Activated CD8-positive, alpha-beta T cell treated with anti-CD3 and anti-CD28 coated beads for 36 hours (primary cell): ENCODE measurements at regions not wholly inside any gene's neighbourhood (a gene's known extent, or its start where the extent isn't known, plus 50 kb on each side); places are given as distances from the start of the nearest gene placed in this dataset.

Experiments
- ATAC-seq: fragments of 200-7000 bp; cut with Tn5 transposase; one replicate; pipeline ENCODE4 v1.10.0; 2021; ENCODE audit warnings: mild to moderate bottlenecking, moderate library complexity
- CTCF ChIA-PET: fragments of 350-600 bp; sonication (Branson Sonifier 250); formaldehyde crosslinking; loops from one replicate; lab custom pipeline; 2021; ENCODE audit warnings: antibody characterized with exemption; lab: Charles Lee
- POLR2A ChIA-PET: fragments of 350-600 bp; sonication (Branson Sonifier 250); formaldehyde crosslinking; loops from one replicate; lab custom pipeline; 2021; ENCODE audit warnings: antibody characterized with exemption; lab: Charles Lee
- DNase-seq: peaks from one replicate; pipeline ENCODE4 v3.0.0-alpha.2; 2020
- H3K27ac Mint-ChIP-seq: one replicate; pipeline ENCODE4 v1.8.0; 2021; ENCODE audit warnings: mild to moderate bottlenecking, mixed read lengths
- H3K27me3 Mint-ChIP-seq: one replicate; pipeline ENCODE4 v1.8.0; 2021; ENCODE audit warnings: mixed read lengths
- H3K36me3 Mint-ChIP-seq: one replicate; pipeline ENCODE4 v1.8.0; 2021; ENCODE audit warnings: low read depth, mixed read lengths
- H3K4me1 Mint-ChIP-seq: one replicate; pipeline ENCODE4 v1.8.0; 2021; ENCODE audit warnings: low read depth, mixed read lengths
- H3K4me3 Mint-ChIP-seq: one replicate; pipeline ENCODE4 v1.8.0; 2021; ENCODE audit warnings: mild to moderate bottlenecking, moderate library complexity, mixed read lengths
- H3K9me3 Mint-ChIP-seq: one replicate; pipeline ENCODE4 v1.8.0; 2021; ENCODE audit warnings: mixed read lengths
- CTCF ChIP-seq: fragments of 200-600 bp; IDR thresholded peaks from one replicate; pipeline ENCODE4 v1.8.0; 2022; ENCODE audit warnings: antibody characterized with exemption, mild to moderate bottlenecking
- intact Hi-C: fragments of 100-400 bp; cut with micrococcal nuclease; formaldehyde crosslinking; loops from one replicate; pipeline ENCODE4 v1.10.0; 2022

- POLR2A ChIA-PET: no interaction called here
- CTCF ChIA-PET: no interaction called here
- Mint-ChIP-seq H3K27me3 (peaks cover 11% of the 10 kb centered on the region), H3K27ac (no peak overlapping the region), H3K9me3 (no peaks in the 10 kb centered on the region), H3K36me3 (no peaks in the 10 kb centered on the region), H3K4me1 (no peaks in the 10 kb centered on the region), H3K4me3 (no peak overlapping the region)
- ATAC-seq (no peak), DNase-seq (no peak)
- intact Hi-C loops: no loop called here
- TF ChIP-seq CTCF: no peak
Measured at GRCh38 chr1:232287676-232288569, 342.0 kb downstream of the SIPA1L2 start.

- H3K4me1 Mint-ChIP-seq: no peaks in the 10 kb centered on the region
- ChIA-PET POLR2A (interaction anchor here (1.3 to 2.0 kb wide), 2 partner anchors 11 to 59 kb away, joined by 3 to 4 read pairs; no protein-coding TSS in a partner anchor), CTCF (no interaction called here)
Measured at GRCh38 chr1:232285138-232285537, 344.8 kb downstream of the SIPA1L2 start.

GRCh38 chr1:232283864-232284263 lies 346.1 kb downstream of the SIPA1L2 start:
- DNase-seq: no peak
- peaks cover 5% of the 10 kb centered on the region for H3K27me3 Mint-ChIP-seq

More at GRCh38 chr1:232285138-232285537, 344.8 kb downstream of the SIPA1L2 start:
- H3K9me3 Mint-ChIP-seq: no peaks in the 10 kb centered on the region
- H3K27me3 Mint-ChIP-seq: peaks cover 5% of the 10 kb centered on the region
- H3K27ac Mint-ChIP-seq: no peak overlapping the region
- intact Hi-C loops: no loop called here
- no peak for ATAC-seq
- TF ChIP-seq CTCF: no peak
- H3K4me3 Mint-ChIP-seq: no peak overlapping the region
- H3K36me3 Mint-ChIP-seq: no peaks in the 10 kb centered on the region
- no peak for DNase-seq

GRCh38 chr1:232282498-232282897 lies 347.4 kb downstream of the SIPA1L2 start:
- ATAC-seq (no peak), DNase-seq (no peak)
- H3K36me3 Mint-ChIP-seq: no peaks in the 10 kb centered on the region
- H3K4me3 Mint-ChIP-seq: no peak overlapping the region
- peaks cover 3% of the 10 kb centered on the region for H3K27me3 Mint-ChIP-seq
- no peaks in the 10 kb centered on the region for H3K4me1 Mint-ChIP-seq
- TF ChIP-seq CTCF: no peak
- no peak overlapping the region for H3K27ac Mint-ChIP-seq
- H3K9me3 Mint-ChIP-seq: no peaks in the 10 kb centered on the region
- POLR2A ChIA-PET: no interaction called here
- intact Hi-C loops: no loop called here
- CTCF ChIA-PET: no interaction called here

More at GRCh38 chr1:232283864-232284263, 346.1 kb downstream of the SIPA1L2 start:
- H3K4me3 Mint-ChIP-seq: no peak overlapping the region
- POLR2A ChIA-PET: no interaction called here
- no peaks in the 10 kb centered on the region for H3K36me3 Mint-ChIP-seq
- CTCF ChIA-PET: no interaction called here
- no peaks in the 10 kb centered on the region for H3K9me3 Mint-ChIP-seq
- intact Hi-C loops: no loop called here
- no peak overlapping the region for H3K27ac Mint-ChIP-seq
- no peaks in the 10 kb centered on the region for H3K4me1 Mint-ChIP-seq
- no peak for TF ChIP-seq CTCF
- ATAC-seq: no peak

GRCh38 chr1:232280910-232281309 lies 349.0 kb downstream of the SIPA1L2 start:
- intact Hi-C loops: no loop called here
- H3K4me3 Mint-ChIP-seq: no peak overlapping the region
- DNase-seq: no peak
- no peaks in the 10 kb centered on the region for H3K9me3 Mint-ChIP-seq
- H3K27me3 Mint-ChIP-seq: peaks cover 2% of the 10 kb centered on the region
- H3K36me3 Mint-ChIP-seq: no peaks in the 10 kb centered on the region
- ChIA-PET CTCF (no interaction called here), POLR2A (no interaction called here)
- no peaks in the 10 kb centered on the region for H3K4me1 Mint-ChIP-seq
- ATAC-seq: no peak
- no peak for TF ChIP-seq CTCF
- H3K27ac Mint-ChIP-seq: no peak overlapping the region
